ENCODE measurements at regions not wholly inside any gene's neighbourhood (a gene's known extent, or its start where the extent isn't known, plus 50 kb on each side); places are given as distances from the start of the nearest gene placed in this dataset.

- TF ChIP-seq ZFX (IDR thresholded peaks at IDR 0.05) (no peak), CTCF (conservative IDR thresholded peaks at IDR 0.05) (no peak)
- no peak overlapping the region for H3K27ac ChIP-seq
Measured at GRCh38 chr12:107469011-107469410, 216.6 kb upstream of the PWP1 start.

- no peak for TF ChIP-seq ZFX (IDR thresholded peaks at IDR 0.05)
- TF ChIP-seq CTCF (conservative IDR thresholded peaks at IDR 0.05), result no peak
- H3K27ac ChIP-seq, result no peak overlapping the region
Measured at GRCh38 chr12:107470645-107471044, 215.0 kb upstream of the PWP1 start.

GRCh38 chr12:107472308-107472707 is 213.3 kb upstream of the PWP1 start:
- H3K27ac ChIP-seq, result no peak overlapping the region

GRCh38 chr12:107474099-107474498 is 211.5 kb upstream of the PWP1 start:
- TF ChIP-seq CTCF (conservative IDR thresholded peaks at IDR 0.05) (no peak), ZFX (IDR thresholded peaks at IDR 0.05) (no peak)

More at GRCh38 chr12:107472308-107472707, 213.3 kb upstream of the PWP1 start:
- TF ChIP-seq ZFX (IDR thresholded peaks at IDR 0.05) (no peak), CTCF (conservative IDR thresholded peaks at IDR 0.05) (no peak)

GRCh38 chr12:107474639-107475539 is 210.7 kb upstream of the PWP1 start:
- H3K27ac ChIP-seq, result no peak overlapping the region
- TF ChIP-seq CTCF (conservative IDR thresholded peaks at IDR 0.05) (no peak), ZFX (IDR thresholded peaks at IDR 0.05) (no peak)

More at GRCh38 chr12:107474099-107474498, 211.5 kb upstream of the PWP1 start:
- H3K27ac ChIP-seq, result no peak overlapping the region

GRCh38 chr12:107475900-107476299 is 209.7 kb upstream of the PWP1 start:
- no peak overlapping the region for H3K27ac ChIP-seq
- TF ChIP-seq ZFX (IDR thresholded peaks at IDR 0.05), result no peak
- TF ChIP-seq CTCF (conservative IDR thresholded peaks at IDR 0.05), result no peak

GRCh38 chr12:107477018-107477417 is 208.6 kb upstream of the PWP1 start:
- TF ChIP-seq CTCF (conservative IDR thresholded peaks at IDR 0.05) (no peak), ZFX (IDR thresholded peaks at IDR 0.05) (no peak)

More at GRCh38 chr12:107477018-107477417, 208.6 kb upstream of the PWP1 start:
- H3K27ac ChIP-seq, result no peak overlapping the region
